RPMI8226 (cell line): ENCODE measurements at regions not wholly inside any gene's neighbourhood (a gene's known extent, or its start where the extent isn't known, plus 50 kb on each side); places are given as distances from the start of the nearest gene placed in this dataset.
"Not testable (repeated sequence)": the region's sequence is repeated elsewhere in the genome, so short reads cannot be mapped to it uniquely, and the experiment has no call there.

Source experiments
- DNase-seq: peaks from one replicate; pipeline ENCODE4 v3.0.0-alpha.2; 2015

DNA sequence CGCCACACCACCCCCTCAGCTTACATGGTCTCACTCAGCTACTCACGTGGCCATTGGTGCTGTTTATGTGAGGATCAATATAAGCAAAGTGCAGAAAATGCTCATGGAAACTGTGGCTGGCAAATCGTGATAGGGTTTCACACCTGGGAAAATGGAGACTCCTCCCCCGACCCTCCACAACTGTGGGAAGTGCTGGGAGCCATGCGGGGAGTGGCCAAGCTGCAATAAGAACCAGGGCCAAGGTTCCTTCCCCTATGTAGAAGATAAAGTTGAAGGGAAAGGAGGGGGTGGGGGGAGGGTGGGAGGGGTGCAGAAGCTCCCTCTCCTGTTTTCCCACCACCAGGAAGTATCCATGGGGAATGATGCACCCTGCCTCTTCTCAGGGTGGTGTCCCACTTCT is 145.5 kb upstream of the MAMLD1 start:
- no peak for DNase-seq

DNA sequence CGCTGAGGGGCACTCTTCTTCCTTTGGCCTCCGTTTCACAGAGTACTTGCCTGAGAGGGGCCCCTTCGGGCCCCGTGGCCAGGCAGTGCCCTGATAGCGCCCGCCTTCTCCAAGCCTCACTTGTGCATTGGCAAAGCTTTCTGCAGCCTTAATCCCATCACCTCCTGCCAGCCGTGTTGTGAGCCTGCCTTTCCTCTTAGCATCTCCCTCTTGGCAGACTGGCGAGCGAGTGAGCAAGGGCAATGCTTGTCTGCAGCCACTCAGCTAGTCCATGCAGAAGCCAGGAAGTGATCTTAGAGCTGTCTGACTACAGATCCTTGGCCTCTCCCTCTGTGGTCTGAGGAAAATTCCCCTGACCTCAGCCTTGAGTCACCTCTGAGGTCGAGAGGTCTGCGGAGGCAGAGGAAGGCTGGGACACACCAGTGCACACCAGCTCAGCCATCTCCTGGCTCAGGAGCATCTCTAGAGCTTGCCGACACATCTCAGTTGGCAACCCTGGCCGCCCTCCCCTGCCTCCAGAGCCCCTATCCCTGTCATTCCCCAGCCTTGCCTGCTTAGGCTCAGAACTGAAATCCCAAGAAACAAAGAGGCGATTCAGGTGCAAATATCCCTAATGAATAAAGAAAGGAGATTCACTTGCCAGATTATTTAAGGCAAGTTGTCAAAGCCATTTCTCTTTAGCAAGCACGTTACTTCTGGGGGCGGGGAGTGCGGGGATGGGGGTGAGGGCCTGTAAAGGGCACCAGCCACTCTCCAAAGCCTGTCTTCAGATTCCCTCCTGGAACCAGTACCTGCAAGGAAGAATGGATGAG is 143.5 kb upstream of the MAMLD1 start:
- DNase-seq = no peak

DNA sequence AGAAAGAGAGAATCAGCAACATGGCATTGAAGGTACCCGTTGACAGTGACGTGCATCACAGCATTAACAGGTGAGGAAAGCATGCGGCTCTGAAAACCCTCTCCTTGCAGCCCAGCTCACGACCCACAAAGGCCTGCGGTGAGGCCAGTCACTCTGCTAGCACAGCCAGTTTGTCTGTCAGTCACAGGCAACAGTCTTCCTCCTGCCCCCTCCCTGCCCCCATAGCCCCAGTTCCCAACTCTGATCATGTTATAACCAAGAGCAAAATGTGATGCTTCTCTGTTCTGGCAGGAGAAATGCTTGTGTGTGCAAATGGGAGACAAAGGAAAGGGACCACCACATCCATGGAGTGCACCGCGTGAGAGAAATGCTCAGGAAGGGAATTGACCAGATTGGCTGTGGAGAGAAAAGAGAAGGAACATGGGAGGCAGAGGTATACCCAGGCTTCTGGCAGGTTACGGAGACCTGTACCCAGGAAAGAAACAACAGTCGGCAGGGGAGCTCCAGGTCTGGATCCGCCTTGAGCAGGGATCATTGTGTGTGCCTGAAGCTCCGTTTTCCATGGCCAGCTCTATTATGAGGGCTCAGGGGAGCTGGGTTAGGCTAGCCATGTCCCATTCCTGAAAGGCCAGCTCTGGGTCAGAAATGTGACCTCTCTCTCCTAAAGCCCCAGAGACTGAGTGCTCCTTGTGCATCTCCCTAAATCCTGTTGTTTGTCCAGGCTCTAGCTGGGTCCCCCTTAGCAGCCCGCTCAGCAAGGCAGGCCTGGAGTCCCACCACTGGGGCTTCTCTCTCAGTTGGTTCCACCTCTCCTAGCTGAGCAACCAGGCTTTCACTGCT is 139.7 kb upstream of the MAMLD1 start:
- no peak for DNase-seq

DNA sequence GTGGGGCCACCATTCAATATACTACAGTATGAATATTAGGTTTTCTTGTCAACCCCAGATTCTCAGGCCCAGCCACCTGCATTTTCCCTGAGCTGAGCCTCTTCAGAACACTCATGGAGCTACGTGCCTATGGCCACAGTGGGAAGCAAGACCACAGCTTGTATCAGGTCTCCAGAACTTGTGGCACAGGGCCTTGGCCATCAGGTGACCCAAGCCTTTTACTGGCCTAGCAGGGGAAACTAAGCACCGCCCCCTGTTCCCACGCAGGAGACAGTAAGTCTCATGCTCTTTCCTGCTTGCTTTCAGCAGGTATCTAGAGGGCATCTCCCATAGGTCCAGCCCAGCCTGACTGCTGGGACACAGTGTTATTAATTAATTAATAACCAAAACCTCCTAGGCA is 138.4 kb upstream of the MAMLD1 start:
- no peak for DNase-seq

DNA sequence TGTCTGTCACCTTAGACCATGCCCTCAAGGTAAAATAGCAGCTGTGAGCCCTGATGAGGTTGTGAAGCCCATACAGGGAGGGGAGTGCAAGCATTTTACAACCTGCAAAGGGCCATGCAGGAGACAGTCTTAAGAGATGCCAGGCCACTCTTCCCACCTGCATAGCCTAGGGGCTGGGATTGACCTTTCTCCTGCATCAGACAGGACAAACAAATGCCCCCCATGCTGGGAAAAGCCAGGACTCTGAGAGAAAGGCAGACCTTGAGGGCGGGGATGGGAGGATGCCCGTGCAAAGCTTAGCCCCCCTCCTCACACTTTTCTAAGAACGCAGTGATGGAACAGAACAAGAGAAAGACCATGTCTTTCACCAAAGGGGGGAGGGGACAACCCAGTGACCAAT is 137.9 kb upstream of the MAMLD1 start:
- no peak for DNase-seq

DNA sequence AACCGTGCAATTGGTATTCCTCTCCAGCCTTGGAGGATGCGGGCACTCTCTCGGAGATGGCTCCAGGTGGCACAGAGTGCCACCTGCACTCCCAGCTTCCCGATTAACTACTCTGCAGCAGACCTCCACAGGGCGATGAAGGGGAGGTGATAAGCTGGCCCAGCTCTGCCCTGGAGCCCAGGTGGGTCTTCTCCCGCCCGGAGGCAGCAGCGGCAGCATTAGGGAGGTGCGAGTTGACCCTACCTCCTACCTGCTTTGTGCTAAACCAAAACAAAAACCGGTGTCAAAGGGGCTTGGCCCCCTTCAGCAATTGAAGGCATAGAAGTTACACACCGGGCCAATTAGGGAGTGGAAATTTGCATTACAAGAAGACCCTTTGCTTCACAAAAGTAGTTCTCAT is 137.4 kb upstream of the MAMLD1 start:
- no peak for DNase-seq

DNA sequence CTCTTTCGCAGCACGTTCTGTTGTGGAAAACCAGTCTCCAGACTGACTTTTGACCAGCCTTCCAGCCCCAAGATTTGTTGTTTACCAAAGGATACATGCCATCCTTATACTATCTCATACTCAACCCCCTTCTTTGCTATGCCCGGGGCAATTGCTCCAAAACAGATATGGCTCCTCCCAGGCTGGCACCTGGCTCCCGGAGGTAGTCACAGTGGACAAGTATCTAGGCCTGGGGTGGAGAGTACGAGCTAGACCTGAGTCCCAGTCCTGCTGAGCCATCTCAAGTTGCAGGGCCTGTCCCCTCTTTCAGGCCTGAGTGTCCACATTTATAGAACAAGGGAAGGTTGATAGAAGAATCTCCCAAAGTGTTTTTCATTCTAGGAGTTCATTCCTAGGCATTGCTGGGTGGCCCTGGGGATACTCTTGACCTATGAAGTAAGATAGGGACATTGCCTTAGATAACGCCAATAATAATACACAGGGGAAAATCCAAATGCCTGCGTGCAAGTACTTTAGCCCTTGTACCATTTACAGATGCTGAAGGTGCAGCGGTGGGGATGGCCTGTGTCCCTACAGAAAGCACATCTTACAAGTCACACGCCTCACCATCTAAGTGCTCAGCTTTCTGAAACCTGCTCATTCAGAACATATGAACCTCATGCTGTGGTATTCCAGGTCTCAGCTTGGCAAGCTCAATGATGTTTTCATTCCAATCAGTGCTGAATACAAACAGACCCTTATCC is 136.7 kb upstream of the MAMLD1 start:
- no peak for DNase-seq

DNA sequence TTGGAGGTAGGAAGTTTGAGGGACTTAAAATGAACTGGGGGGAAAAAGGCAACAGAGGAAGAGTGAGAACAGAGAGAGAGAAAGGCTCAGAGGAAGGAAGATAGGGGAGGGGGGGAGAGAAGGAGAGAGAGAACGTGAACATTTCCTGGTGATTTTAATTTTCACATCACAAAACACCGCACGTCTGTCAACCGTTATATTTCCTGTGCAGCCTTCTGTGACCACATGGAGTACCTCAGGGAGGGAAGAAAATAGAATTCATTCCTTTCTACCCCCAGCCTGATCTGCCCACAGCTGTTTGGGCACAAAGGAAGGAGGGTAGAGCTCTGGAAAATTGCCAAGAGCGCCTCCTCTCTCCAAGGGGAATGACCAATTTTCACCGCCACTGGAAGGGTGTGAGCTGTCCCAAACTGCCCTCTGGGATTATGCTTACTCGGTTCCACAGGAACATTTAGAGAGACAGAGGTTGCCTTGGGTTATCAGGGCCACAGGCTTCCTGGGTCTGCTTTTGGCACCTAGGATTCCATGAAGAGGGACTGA is 135.7 kb upstream of the MAMLD1 start:
- no peak for DNase-seq

DNA sequence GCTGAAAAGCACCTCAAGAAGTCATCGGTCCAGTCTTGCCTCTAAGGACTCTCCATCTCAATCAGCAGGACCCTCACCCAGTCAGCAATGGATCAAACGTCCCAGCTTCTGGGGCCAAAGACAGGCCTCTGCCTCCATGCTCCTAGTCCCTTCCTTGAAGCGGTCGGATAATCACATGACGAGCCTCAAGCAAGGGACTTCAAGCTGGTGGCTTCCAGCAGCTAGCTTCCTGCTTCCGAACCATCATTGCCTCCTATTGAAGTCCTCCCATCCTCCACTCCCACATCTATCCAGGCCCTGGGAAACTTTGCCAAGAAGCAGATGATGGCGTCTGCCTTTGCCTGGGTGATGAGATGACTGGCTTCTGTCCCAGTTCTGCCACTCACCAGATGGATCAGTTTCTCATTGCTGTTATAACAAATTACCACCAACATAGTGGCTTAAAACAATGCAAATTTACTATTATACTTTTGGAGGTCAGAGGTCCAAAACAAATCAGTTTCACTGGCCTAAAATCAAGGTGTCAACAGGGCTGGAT is 135.2 kb upstream of the MAMLD1 start:
- no peak for DNase-seq

DNA sequence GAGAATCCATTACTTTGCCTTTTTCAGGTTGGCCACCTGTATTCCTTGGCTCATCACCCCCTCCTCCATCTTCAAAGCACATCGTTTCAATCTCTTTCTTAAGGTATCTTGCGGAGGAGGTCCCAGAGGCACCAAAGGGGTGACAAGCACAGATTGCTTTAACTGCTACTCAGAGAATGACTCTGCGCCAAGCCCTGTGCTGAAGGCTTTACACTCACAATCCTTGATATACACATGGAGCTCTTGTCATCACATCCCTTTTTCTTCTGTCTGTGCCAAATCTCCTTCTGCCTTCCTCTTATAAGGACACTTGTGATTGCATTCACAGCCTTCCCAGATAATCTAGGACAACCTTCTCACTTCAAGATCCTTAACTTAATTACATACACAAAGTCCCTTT is 134.7 kb upstream of the MAMLD1 start:
- no peak for DNase-seq

DNA sequence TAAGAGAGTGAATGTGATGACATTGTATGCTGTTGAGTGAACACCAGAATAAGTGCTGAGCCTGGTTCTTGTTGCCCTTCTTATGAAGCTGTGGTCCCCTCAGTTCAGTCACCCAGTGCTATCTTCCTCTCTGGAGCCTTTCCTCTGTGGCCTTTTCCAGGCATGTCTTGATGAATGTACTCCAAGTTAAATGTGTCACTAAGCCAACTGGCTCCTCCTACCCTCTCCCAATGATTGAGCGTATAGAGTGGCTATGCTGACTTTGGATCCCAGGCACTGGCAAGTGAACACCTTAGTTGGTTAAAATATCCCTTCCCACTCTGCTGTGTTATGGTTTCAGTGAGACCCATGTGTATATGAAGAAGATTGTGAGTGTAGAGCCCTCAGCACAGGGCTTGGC is 134.1 kb upstream of the MAMLD1 start:
- no peak for DNase-seq

DNA sequence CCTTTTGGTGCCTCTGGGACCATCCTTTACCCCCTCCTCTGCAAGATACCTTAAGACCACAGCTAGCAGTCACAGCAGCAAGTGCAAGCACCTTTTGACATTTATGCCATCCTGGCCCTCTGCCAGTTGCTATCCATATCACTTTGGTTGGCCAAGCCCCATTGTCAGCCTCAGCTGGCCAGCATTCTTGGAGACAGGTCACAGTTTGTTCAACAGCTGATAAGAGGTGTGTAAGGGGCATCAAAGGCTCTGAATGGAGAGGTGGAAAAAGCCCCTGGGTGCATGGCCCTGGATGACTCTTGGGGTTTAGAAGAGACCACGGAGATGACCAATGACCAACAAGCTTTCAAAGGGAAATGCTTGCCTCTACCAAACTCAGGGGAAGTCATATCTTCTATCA is 133.6 kb upstream of the MAMLD1 start:
- no peak for DNase-seq

DNA sequence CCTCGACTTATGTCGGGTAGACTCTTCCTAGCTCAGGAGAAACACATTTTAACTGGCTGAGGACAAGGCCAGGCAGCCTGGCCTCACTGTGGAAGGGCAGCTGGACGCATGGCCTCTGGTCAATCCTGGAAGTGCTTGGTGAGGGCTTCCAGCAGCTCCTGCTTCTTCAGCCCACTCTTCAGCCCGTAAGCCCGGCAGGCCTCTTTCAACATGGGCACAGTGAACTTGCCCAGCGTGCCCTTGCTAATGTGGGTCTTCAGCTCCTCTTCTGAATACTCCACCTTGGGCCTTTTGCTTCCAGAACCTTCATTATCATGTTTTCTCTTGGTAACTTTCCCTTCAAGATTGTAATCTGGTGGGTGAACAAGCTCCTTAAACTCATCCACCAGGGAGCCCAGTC is 132.2 kb upstream of the MAMLD1 start:
- DNase-seq = not testable (repeated sequence)

DNA sequence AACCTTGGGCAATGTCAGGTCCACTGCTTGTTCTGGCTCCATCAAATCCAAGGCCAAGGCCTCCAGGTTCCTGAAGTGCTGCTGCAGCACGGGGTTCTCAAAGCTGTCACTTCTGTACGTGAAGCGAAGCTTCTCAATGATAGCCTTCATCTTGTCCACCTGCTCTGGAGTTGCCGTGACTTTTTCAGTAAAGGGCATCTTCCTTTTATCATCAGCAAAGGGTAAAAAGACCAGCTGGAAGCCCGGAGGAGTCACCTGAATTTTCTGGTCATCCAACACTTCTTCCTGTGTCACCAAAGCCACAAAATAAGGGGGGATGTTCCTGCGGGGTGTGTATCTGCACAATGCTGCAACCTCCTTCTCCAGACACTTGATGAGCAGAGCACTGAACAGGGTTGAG is 131.7 kb upstream of the MAMLD1 start:
- DNase-seq = not testable (repeated sequence)

DNA sequence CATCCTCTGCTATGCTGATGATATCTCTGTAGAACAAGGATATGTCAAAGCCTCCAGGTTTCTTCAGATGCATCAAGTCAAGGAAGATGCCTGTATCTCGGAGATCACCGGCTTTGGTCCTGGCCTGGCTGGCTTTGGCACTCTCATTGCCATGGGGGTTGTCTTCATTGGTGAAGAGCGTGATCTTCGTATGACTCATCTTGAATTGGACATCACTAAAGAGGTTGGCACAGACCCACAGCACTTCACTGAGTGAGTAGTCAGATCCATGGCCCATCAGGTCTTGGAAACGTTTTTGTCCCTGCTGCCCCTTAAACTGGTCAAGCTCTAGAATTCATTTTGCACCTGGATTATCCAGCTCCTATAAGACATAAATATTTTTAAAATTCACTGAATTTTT is 130.9 kb upstream of the MAMLD1 start:
- DNase-seq = not testable (repeated sequence)

DNA sequence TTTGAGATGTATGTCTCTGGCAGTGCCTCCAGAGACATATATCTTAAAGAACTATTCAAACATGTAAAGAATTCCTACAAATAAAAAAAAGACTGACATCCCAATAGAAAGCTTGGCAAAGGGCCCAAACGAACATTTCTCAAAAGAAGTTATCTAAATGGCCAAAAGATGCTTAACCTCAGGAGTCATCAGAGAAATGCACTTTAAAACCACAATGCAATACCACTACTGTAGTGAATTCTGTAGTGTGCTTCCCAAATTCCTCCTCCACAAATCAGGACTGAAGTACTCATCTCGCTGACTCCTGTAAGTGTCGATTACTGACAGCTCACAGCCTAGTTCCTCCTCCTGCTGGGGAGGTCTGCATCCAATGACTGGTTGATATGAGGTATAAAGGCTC is 129.0 kb upstream of the MAMLD1 start:
- no peak for DNase-seq

DNA sequence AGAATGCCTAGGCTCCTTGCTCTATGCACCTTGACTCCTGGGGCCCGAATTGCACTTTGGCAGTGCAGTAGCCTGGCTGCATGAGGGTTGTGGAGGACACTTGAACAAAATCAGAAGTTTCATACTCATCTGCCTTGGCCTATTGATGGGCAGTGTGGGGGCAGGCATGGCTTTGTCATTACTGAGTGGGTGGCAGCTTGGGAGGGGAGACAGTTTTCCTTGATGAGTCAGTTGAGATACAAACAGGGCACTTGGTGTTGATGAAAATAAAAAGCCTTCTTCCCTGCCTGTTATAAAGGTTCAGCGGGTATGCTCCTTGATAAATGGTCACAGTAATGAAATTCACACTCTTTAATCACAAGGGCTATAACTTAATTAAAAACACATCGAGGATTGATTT is 126.8 kb upstream of the MAMLD1 start:
- no peak for DNase-seq

DNA sequence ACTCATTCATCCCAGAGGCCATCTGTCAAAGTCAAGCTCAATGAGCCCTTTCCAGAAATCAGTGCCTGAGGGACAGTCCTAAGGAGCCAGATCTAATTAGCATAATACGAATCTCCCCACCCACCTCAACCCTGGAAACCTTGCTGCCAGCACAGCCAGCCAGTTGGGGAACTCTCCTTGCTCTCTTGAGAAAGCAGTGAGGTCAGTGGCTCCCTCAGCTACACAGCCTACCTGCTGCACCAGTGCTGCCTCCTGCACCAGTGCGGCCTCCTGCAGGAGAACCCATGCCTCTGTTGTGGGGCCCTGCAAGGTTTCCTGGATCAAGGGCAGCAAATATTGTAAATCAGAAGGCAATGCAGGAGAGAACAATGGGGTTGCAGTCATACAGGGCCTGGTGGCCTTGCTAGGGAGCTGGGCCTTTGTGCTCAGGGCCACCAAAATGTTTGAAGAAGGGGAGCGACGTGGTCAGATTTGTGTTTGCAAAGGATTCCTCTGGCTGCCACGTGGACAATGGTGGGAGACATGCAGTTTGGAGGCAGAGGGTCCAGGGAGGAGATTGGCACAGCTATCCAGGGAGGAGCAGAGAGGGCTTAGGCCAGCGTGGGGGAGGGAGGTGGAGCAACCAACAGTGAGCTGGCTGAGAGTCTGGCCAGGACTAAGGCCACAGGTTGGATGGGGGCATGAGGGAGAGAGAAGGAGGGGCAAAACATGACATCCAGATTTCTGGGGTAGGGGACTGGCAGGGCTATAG is 124.3 kb upstream of the MAMLD1 start:
- no peak for DNase-seq

DNA sequence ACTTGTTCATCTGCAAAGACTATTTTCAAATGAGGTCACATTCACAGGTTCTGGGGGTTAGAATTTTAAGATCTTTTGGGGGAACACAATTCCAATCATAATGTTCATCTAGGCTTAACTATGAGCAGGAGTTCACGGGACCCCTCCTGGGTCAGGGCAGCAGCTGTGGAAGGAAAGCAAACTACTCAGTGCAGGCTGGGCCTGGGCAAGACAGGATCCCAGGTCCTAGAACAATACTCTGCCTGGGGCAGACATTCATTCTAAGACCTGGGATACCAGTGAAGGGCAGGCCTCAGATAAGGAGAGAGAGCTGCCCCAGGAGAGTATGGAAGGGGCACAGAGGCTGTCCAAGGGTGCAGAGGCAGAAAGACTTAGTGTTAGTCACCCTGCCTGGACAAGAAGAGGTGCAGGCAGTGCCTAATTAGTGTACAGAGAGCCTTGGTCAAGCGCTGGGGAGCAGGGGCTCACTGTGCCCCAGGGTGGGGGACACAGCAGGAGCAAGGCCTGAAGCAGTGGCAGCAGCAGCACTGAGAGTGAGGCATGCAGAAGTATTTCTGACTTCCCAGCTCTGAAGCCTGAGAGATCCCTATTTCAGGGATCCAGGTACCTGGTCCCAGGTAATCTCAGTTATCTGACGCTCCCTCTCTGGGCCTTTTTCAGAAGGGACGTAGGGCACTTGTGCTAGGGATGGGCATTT is 123.0 kb upstream of the MAMLD1 start:
- DNase-seq = no peak

DNA sequence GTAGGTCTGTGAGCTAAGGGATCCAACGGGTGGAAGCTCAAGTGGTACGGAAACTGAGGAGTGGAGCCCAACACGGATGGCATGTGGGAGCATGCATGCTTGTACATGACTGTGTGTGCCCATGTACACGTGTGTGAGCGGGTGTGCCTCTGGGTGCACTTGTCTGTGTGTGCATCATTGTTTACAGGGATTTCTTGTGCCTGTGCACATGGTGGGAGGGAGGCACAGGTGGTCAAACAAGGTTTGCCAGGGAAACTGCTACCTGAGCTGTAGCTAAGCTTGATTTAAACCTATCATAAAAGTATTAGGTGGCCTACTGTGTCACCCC is 122.5 kb upstream of the MAMLD1 start:
- DNase-seq = no peak

DNA sequence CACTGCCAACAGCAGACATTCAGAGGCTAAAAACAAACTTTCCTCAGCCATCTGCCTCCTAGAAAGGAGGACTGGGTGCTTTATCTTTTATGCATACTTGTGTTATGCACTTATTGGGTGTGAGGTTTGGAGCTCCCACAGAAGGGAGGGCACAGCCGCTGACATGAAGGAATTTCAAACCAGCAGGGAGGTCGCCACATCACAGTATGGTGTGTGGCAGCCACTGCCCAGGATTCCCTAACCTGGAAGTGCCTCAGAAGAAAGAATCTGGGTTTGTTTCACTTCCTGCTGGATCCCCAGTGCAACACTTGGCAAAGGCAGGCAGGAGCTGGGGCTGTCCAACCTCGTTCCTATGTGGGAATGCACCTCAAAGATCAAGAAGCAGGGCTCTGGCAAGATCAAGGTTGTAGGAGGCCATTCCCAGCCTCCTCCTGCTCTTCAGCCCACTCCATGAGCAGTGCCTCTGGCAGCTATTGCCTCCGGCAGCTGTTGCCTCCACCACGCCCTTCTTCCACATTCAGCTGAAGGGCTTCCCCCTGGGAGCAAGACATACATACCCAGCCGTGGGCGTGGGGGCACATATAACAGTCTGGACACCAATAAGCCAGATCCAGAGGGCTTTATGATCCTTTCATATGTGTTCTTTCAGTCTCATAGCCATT is 109.0 kb upstream of the MAMLD1 start:
- no peak for DNase-seq
